RWPE1 (cell line): ENCODE measurements at regions not wholly inside any gene's neighbourhood (a gene's known extent, or its start where the extent isn't known, plus 50 kb on each side); places are given as distances from the start of the nearest gene placed in this dataset.
"Not testable (repeated sequence)": the region's sequence is repeated elsewhere in the genome, so short reads cannot be mapped to it uniquely, and the experiment has no call there.

ENCODE experiments used
- CTCF ChIA-PET: fragments of 350-600 bp; sonication (Branson Sonifier 250); formaldehyde crosslinking; extraction: SDS; loops from one replicate; lab custom pipeline; 2021; lab: Yijun Ruan, JAX
- POLR2A ChIA-PET: fragments of 400-600 bp; formaldehyde crosslinking; extraction: SDS; loops from one replicate; lab custom pipeline; 2020; ENCODE audit warnings: antibody characterized with exemption; ENCODE audit not compliant: low non-redundant PET; lab: Yijun Ruan, JAX
- DNase-seq: peaks from one replicate; pipeline ENCODE4 v3.0.0; 2012; ENCODE audit warnings: low spot score
- H3K27ac ChIP-seq: fragments of 450-650 bp; 2 replicates; pipeline ENCODE4 v1.5.1; 2017
- CTCF ChIP-seq: fragments of 450-650 bp; conservative IDR thresholded peaks from 2 replicates; pipeline ENCODE4 v1.5.1; 2017; ENCODE audit warnings: low read depth, mild to moderate bottlenecking

- H3K27ac ChIP-seq: no peak overlapping the region
- ChIA-PET POLR2A (no interaction called here), CTCF (no interaction called here)
- no peak for TF ChIP-seq CTCF
- DNase-seq: no peak
These were observed 167.7 kb downstream of the MZT1 start for GRCh38 chr13:72559716-72560115.

DNA sequence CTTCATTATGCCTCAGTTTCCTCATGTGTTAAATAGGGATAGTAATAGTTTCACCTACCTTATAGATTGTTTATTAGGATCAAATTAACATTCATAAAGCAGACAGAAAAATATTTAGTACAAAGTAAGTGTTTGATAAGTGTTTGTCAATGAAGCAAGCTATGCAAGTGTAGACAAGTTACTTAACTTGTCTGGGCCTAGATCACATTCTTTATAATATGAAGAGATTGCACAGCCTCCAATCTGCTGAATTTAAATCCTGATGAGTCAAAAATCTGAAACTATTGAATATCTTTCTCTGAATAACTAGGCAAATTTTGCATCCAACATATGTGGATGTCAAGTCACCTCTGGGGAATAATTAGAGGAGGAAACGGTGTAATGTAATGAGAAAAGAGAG, 170.5 kb downstream of the MZT1 start:
- POLR2A ChIA-PET: no interaction called here
- no peak overlapping the region for H3K27ac ChIP-seq
- CTCF ChIA-PET: interaction anchor here (0.6 kb wide), 3 partner anchors 19 to 134 kb away, joined by 3 to 5 read pairs (median 3); no protein-coding TSS in a partner anchor
- TF ChIP-seq CTCF: no peak
- DNase-seq: peak; percentile 5

DNA sequence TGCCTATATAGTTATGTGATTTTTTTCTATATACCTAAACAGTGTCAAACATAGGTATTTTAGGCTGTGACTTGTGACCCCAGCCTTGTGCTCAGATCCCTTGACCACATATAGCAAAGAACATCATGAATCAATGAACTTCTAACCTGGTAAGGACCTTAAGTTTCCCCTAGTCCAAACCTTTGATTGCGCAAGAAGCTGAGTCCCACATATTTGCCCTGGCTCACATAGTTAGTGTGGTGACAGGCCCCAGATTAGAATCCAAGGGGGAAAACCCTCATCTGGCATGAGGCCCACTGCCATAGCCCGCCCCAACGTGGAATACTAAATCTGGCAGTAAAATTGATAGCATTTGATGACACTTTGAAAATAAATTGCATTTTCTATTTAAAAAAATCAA, 171.8 kb downstream of the MZT1 start:
- H3K27ac ChIP-seq: no peak overlapping the region
- no peak for TF ChIP-seq CTCF
- POLR2A ChIA-PET: no interaction called here
- CTCF ChIA-PET: interaction anchor here (0.7 kb wide), 1 partner anchor 397 kb away, joined by 3 read pairs; no protein-coding TSS in a partner anchor
- DNase-seq: no peak

- POLR2A ChIA-PET: no interaction called here
- no peak overlapping the region for H3K27ac ChIP-seq
- TF ChIP-seq CTCF: no peak
- CTCF ChIA-PET: interaction anchor here (0.7 kb wide), 1 partner anchor 18 kb away, joined by 4 read pairs; no protein-coding TSS in a partner anchor
- no peak for DNase-seq
These were observed 174.7 kb downstream of the MZT1 start for GRCh38 chr13:72552731-72553130.

DNA sequence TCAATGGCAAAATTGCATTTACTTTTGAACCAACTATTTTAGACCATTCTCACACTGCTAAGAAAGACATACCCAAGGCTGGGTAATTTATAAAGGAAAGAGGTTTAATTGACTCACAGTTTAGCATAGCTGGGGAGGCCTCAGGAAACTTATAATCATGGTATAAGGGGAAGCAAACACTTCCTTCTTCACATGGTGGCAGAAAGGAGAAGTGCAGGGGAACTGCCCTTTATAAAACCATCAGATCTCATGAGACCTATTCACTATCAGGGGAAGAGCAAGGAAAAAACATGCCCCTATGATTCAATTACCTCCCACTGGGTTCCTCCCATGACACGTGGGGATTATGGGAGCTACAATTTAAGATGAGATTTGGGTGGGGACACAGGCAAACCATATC, 181.5 kb downstream of the MZT1 start:
- POLR2A ChIA-PET, H3K27ac ChIP-seq, DNase-seq, CTCF ChIA-PET: not testable (repeated sequence)

- ChIA-PET CTCF (interaction anchor here (0.6 to 0.7 kb wide), 3 partner anchors 192 to 840 kb away, joined by 3 to 8 read pairs (median 5); no protein-coding TSS in a partner anchor), POLR2A (no interaction called here)
These were observed 182.3 kb downstream of the MZT1 start for GRCh38 chr13:72545030-72545719.

More at GRCh38 chr13:72545030-72545719, 182.3 kb downstream of the MZT1 start:
- no peak overlapping the region for H3K27ac ChIP-seq
- TF ChIP-seq CTCF: no peak
- DNase-seq: no peak
